Osteoblast (primary cell): ENCODE measurements at regions not wholly inside any gene's neighbourhood (a gene's known extent, or its start where the extent isn't known, plus 50 kb on each side); places are given as distances from the start of the nearest gene placed in this dataset.

Experiments
- DNase-seq: peaks from one replicate; pipeline ENCODE4 v3.0.0; 2011; ENCODE audit warnings: low spot score, mixed read lengths; ENCODE audit not compliant: insufficient read length; ENCODE audit errors: missing footprints
- H2AFZ ChIP-seq: 2 replicates; pipeline ENCODE4 v1.6.0; 2011; ENCODE audit warnings: mild to moderate bottlenecking, low read length
- H3K27ac ChIP-seq: 2 replicates; pipeline ENCODE4 v1.5.1; 2011; ENCODE audit warnings: mild to moderate bottlenecking, low read depth, low read length, moderate library complexity
- H3K27me3 ChIP-seq: 2 replicates; pipeline ENCODE4 v1.6.0; 2012; ENCODE audit warnings: mild to moderate bottlenecking, control low read depth, inconsistent platforms, low read length, moderate library complexity; ENCODE audit not compliant: insufficient read depth
- H3K36me3 ChIP-seq: 2 replicates; pipeline ENCODE4 v1.5.1; 2011; ENCODE audit warnings: mild to moderate bottlenecking, low read length, control low read depth, moderate library complexity; ENCODE audit not compliant: insufficient read depth
- H3K4me1 ChIP-seq: 2 replicates; pipeline ENCODE4 v1.5.1; 2011; ENCODE audit warnings: mild to moderate bottlenecking, low read length, control low read depth, moderate library complexity; ENCODE audit not compliant: insufficient read depth
- H3K4me2 ChIP-seq: 2 replicates; pipeline ENCODE4 v1.6.0; 2011; ENCODE audit warnings: mild to moderate bottlenecking, low read length; ENCODE audit not compliant: insufficient read depth
- H3K4me3 ChIP-seq: fragments of 200-600 bp; sonication (generic); 3 replicates; pipeline ENCODE4 v1.5.1; 2012; ENCODE audit warnings: mild to moderate bottlenecking, low read length, inconsistent platforms; ENCODE audit not compliant: insufficient read depth
- H3K79me2 ChIP-seq: 2 replicates; pipeline ENCODE4 v1.6.0; 2012; ENCODE audit warnings: mild to moderate bottlenecking, low read length, control low read depth, inconsistent platforms; ENCODE audit not compliant: insufficient read depth
- H3K9me3 ChIP-seq: 2 replicates; pipeline ENCODE4 v1.5.1; 2011; ENCODE audit warnings: low read depth, low read length, control low read depth
- H4K20me1 ChIP-seq: 2 replicates; pipeline ENCODE4 v1.6.0; 2012; ENCODE audit warnings: mild to moderate bottlenecking, low read length, control low read depth; ENCODE audit not compliant: insufficient read depth
- CTCF ChIP-seq: IDR thresholded peaks from 2 replicates; pipeline ENCODE4 v1.5.1; 2011; ENCODE audit warnings: mild to moderate bottlenecking, low read depth, low read length, moderate library complexity; ENCODE audit errors: extremely low read depth

GRCh38 chr11:32307913-32308312 is 127.4 kb downstream of the WT1 start:
- Histone ChIP-seq H3K79me2 (no peaks in the 10 kb centered on the region), H3K27me3 (peaks cover 2% of the 10 kb centered on the region), H2AFZ (no peak overlapping the region), H4K20me1 (no peaks in the 10 kb centered on the region), H3K36me3 (no peaks in the 10 kb centered on the region), H3K4me3 (no peak overlapping the region), H3K4me2 (no peak overlapping the region), H3K27ac (no peak overlapping the region), H3K4me1 (peaks cover 11% of the 10 kb centered on the region), H3K9me3 (no peaks in the 10 kb centered on the region)
- no peak for TF ChIP-seq CTCF
- DNase-seq: no peak

GRCh38 chr11:32309530-32310213 is 125.7 kb downstream of the WT1 start:
- DNase-seq: no peak
- Histone ChIP-seq H3K4me1 (peaks cover 17% of the 10 kb centered on the region), H3K4me3 (no peak overlapping the region), H3K79me2 (no peaks in the 10 kb centered on the region), H3K27me3 (peaks cover 2% of the 10 kb centered on the region), H3K4me2 (no peak overlapping the region), H3K36me3 (no peaks in the 10 kb centered on the region), H2AFZ (no peak overlapping the region), H3K27ac (no peak overlapping the region), H3K9me3 (no peaks in the 10 kb centered on the region), H4K20me1 (no peaks in the 10 kb centered on the region)
- TF ChIP-seq CTCF: no peak

- no peak overlapping the region for H3K27ac ChIP-seq
- no peak for TF ChIP-seq CTCF
- no peak for DNase-seq
Observed at GRCh38 chr11:32310214-32310601, 125.1 kb downstream of the WT1 start.

DNA sequence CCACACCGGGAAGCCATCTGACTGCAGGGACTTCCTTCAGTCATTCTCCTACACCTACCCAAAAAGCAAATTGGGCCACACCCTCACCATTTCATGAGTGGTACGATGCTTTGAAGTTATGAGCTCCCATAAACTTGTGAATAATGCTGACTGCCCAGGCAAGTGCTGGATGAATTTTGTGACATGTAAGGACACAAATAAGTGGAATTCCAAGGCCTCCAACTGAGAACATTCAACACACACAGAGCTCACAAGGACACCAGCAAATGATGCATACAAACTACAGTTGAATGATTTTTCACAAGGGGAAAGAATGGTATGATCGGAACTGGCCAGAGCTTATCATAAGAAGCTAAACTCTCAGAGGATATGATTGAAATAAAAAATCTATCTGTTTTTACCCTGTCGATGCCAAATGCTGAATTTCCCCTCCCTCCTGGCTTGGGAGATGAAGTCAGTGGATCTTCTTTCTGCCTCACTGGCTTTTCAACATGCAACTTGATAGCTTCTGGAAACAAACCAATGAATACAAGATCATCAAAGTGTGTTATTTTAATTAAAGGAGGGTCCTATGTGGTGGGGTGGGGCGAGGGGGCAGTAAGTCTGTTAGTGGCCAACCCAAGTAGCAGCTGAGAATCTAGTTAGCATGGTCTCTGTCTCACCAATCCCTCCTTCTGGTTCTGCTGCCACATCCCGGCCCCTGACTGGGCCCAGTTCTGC is 123.8 kb downstream of the WT1 start:
- Histone ChIP-seq H3K4me1 (peaks cover 17% of the 10 kb centered on the region), H3K4me2 (peak overlapping the region; percentile 24)
- no peak for TF ChIP-seq CTCF

More at GRCh38 chr11:32310214-32310601, 125.1 kb downstream of the WT1 start:
- H3K4me1 ChIP-seq: peaks cover 17% of the 10 kb centered on the region
- H3K27me3 ChIP-seq: peaks cover under 1% of the 10 kb centered on the region
- H2AFZ ChIP-seq: no peak overlapping the region
- H3K79me2 ChIP-seq: no peaks in the 10 kb centered on the region
- H3K4me2 ChIP-seq: no peak overlapping the region
- no peaks in the 10 kb centered on the region for H3K9me3 ChIP-seq
- H3K36me3 ChIP-seq: no peaks in the 10 kb centered on the region
- no peaks in the 10 kb centered on the region for H4K20me1 ChIP-seq
- no peak overlapping the region for H3K4me3 ChIP-seq

More for the DNA sequence above, 123.8 kb downstream of the WT1 start:
- Histone ChIP-seq H3K27me3 (no peaks in the 10 kb centered on the region), H3K9me3 (no peaks in the 10 kb centered on the region), H4K20me1 (no peaks in the 10 kb centered on the region), H3K36me3 (no peaks in the 10 kb centered on the region), H2AFZ (no peak overlapping the region), H3K79me2 (no peaks in the 10 kb centered on the region), H3K27ac (no peak overlapping the region), H3K4me3 (no peak overlapping the region)
- no peak for DNase-seq
